DND-41 (cell line): ENCODE measurements at regions not wholly inside any gene's neighbourhood (a gene's known extent, or its start where the extent isn't known, plus 50 kb on each side); places are given as distances from the start of the nearest gene placed in this dataset.

Experiments
- ATAC-seq: fragments of 200-7000 bp; cut with Tn5 transposase; 3 replicates; pipeline ENCODE4 v1.9.1; 2021; ENCODE audit warnings: low read depth; ENCODE audit not compliant: insufficient read depth
- DNase-seq: peaks from one replicate; pipeline ENCODE4 v3.0.0-alpha.2; 2020
- H2AFZ ChIP-seq: 2 replicates; pipeline ENCODE4 v1.6.0; 2012; ENCODE audit warnings: low read depth, low read length
- H3K27ac ChIP-seq: 2 replicates; pipeline ENCODE4 v1.5.1; 2012; ENCODE audit warnings: low read length, inconsistent platforms
- H3K27me3 ChIP-seq: fragments of 200-600 bp; sonication (generic); 2 replicates; pipeline ENCODE4 v1.6.0; 2012; ENCODE audit warnings: low read length, mild to moderate bottlenecking, inconsistent platforms; ENCODE audit not compliant: insufficient read depth, poor library complexity
- H3K36me3 ChIP-seq: 2 replicates; pipeline ENCODE4 v1.5.1; 2012; ENCODE audit warnings: low read length, inconsistent platforms; ENCODE audit not compliant: insufficient read depth
- H3K4me1 ChIP-seq: 2 replicates; pipeline ENCODE4 v1.5.1; 2012; ENCODE audit warnings: mild to moderate bottlenecking, low read length; ENCODE audit not compliant: insufficient read depth
- H3K4me2 ChIP-seq: 2 replicates; pipeline ENCODE4 v1.6.0; 2012; ENCODE audit warnings: mild to moderate bottlenecking, moderate library complexity, low read length, inconsistent platforms; ENCODE audit not compliant: insufficient read depth
- H3K4me3 ChIP-seq, 2 experiments: fragments of 200-600 bp in 1 of 2; shearing (Covaris generic) in 1 of 2; 2 replicates each; pipeline ENCODE4 v1.5.1; 2012 to 2016; ENCODE audit warnings: inconsistent platforms in 2 of 2, low read length in 2 of 2, mild to moderate bottlenecking in 2 of 2, low read depth in 1 of 2, moderate library complexity in 1 of 2
- H3K79me2 ChIP-seq: 2 replicates; pipeline ENCODE4 v1.6.0; 2012; ENCODE audit warnings: low read length, inconsistent platforms; ENCODE audit not compliant: insufficient read depth
- H3K9ac ChIP-seq: 2 replicates; pipeline ENCODE4 v1.6.0; 2012; ENCODE audit warnings: low read depth, mild to moderate bottlenecking, inconsistent platforms, low read length, moderate library complexity
- H3K9me3 ChIP-seq: 2 replicates; pipeline ENCODE4 v1.5.1; 2012; ENCODE audit warnings: low read length, moderate library complexity, mild to moderate bottlenecking, inconsistent platforms; ENCODE audit not compliant: insufficient read depth, severe bottlenecking
- H4K20me1 ChIP-seq: 2 replicates; pipeline ENCODE4 v1.6.0; 2012; ENCODE audit warnings: low read length; ENCODE audit not compliant: insufficient read depth
- EZH2 ChIP-seq: IDR thresholded peaks from 3 replicates; pipeline ENCODE4 v1.6.1; 2012; ENCODE audit warnings: borderline replicate concordance, low read depth, mild to moderate bottlenecking, moderate library complexity, low read length, inconsistent platforms; ENCODE audit not compliant: severe bottlenecking
- TF ChIP-seq, protein P1 (sequence below): IDR thresholded peaks from 2 replicates; pipeline ENCODE4 v1.5.1; 2012; ENCODE audit warnings: borderline replicate concordance, low read length, moderate library complexity, mild to moderate bottlenecking; ENCODE audit not compliant: poor library complexity, severe bottlenecking; ENCODE audit errors: extremely low read depth

DNA sequence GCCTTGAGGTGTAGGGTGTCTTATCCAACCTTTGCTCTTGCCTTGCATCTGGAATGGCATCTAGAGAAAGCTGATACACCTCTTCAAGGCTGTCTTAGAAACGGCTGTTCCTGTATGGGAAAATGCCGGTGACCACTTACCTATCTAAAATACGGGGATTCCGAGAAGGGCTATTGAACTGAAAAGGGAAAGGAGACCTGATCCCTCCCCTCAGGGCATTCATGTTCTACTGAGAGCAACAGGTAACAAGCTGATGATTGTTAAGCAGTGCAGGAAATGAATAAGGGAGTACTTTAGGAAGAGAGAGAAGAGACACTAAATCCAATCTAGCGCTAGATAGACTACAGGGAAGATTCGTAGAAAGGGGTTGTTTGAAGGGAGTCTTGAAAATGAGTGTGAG is 1388.1 kb downstream of the FAM181B start:
- Histone ChIP-seq H3K9ac (no peak overlapping the region), H3K4me3 (no peak overlapping the region), H2AFZ (no peak overlapping the region), H3K27me3 (no peaks in the 10 kb centered on the region), H3K79me2 (no peaks in the 10 kb centered on the region), H3K9me3 (no peaks in the 10 kb centered on the region), H3K27ac (no peak overlapping the region), H3K4me2 (no peak overlapping the region), H3K36me3 (no peaks in the 10 kb centered on the region), H4K20me1 (no peaks in the 10 kb centered on the region), H3K4me1 (no peaks in the 10 kb centered on the region)
- no peak for ATAC-seq
- no peak for DNase-seq
- TF ChIP-seq EZH2: no peak
- TF ChIP-seq, protein P1, sequence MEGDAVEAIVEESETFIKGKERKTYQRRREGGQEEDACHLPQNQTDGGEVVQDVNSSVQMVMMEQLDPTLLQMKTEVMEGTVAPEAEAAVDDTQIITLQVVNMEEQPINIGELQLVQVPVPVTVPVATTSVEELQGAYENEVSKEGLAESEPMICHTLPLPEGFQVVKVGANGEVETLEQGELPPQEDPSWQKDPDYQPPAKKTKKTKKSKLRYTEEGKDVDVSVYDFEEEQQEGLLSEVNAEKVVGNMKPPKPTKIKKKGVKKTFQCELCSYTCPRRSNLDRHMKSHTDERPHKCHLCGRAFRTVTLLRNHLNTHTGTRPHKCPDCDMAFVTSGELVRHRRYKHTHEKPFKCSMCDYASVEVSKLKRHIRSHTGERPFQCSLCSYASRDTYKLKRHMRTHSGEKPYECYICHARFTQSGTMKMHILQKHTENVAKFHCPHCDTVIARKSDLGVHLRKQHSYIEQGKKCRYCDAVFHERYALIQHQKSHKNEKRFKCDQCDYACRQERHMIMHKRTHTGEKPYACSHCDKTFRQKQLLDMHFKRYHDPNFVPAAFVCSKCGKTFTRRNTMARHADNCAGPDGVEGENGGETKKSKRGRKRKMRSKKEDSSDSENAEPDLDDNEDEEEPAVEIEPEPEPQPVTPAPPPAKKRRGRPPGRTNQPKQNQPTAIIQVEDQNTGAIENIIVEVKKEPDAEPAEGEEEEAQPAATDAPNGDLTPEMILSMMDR: no peak

DNA sequence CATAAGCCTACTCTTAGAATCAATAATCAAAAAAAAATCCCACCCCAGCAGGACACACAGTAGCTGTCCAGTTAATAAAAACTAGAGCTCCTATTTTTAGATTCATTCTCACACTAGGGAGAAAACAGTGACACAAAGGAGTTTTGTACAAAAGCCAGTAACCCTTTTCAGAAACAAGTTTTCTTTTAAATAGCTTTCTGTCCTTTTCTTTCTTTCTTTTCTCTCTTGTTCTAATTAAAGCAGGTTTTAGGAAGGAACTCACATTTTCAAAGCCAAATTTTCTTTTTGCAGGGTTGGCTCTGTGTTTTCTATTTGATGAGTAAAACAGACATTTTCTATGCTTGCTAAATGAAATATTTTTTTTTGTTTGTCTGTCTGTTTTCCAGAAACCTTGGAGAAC is 1390.7 kb downstream of the FAM181B start:
- Histone ChIP-seq H3K27ac (no peak overlapping the region), H3K79me2 (no peaks in the 10 kb centered on the region), H3K9me3 (no peaks in the 10 kb centered on the region), H2AFZ (no peak overlapping the region), H3K9ac (no peak overlapping the region), H3K4me2 (no peak overlapping the region), H3K27me3 (no peaks in the 10 kb centered on the region), H3K4me1 (no peaks in the 10 kb centered on the region), H4K20me1 (no peaks in the 10 kb centered on the region), H3K36me3 (no peaks in the 10 kb centered on the region), H3K4me3 (no peak overlapping the region)
- DNase-seq: no peak
- TF ChIP-seq EZH2: no peak
- TF ChIP-seq, protein P1: no peak
- ATAC-seq: no peak

DNA sequence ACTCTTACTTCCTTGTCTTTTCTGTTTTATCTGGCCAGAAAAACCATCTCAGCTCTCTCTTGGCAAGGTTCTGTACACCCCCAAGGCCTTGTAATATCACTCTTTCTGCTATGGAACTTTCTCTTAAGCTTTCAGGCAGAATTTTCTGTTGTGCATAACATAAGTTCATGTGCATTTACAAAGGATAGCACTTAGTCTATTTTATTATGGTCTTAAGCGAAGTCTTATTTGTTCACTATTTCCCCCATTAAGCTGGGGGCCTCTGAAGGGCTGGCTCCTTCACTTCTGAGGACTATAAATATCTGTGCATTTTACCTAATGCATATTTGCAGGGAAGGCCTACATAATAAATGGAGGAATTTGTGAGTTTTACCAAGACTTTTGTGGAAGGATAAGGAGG is 1393.4 kb downstream of the FAM181B start:
- no peak for TF ChIP-seq EZH2
- TF ChIP-seq, protein P1: no peak
- Histone ChIP-seq H3K4me1 (no peaks in the 10 kb centered on the region), H3K9me3 (no peaks in the 10 kb centered on the region), H3K36me3 (no peaks in the 10 kb centered on the region), H3K79me2 (no peaks in the 10 kb centered on the region), H2AFZ (no peak overlapping the region), H3K9ac (no peak overlapping the region), H3K27me3 (no peaks in the 10 kb centered on the region), H4K20me1 (no peaks in the 10 kb centered on the region), H3K4me2 (no peak overlapping the region), H3K4me3 (no peak overlapping the region), H3K27ac (no peak overlapping the region)
- ATAC-seq: no peak
- no peak for DNase-seq

DNA sequence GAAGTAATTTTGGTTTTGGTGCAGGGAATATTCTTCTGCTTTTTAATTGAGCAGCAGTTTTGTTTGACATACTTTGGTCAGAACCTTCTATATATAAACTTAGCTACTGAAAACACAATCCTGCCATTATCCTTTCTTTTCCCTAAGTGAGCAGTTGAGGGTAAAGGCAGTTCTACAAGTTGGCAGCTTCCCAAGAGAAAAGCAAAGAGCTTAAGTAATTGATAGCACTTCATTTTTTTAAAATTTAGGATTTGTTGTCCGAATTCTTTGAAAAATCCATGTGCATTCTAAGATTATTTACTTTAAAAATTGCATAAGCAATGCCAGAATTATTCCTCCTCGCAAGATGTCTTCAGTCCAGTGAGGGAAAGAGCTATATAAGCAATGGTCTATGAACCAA is 1394.1 kb downstream of the FAM181B start:
- Histone ChIP-seq H3K27ac (no peak overlapping the region), H3K27me3 (no peaks in the 10 kb centered on the region), H4K20me1 (no peaks in the 10 kb centered on the region), H3K36me3 (no peaks in the 10 kb centered on the region), H3K4me1 (no peaks in the 10 kb centered on the region), H3K79me2 (no peaks in the 10 kb centered on the region), H3K9me3 (no peaks in the 10 kb centered on the region), H3K9ac (no peak overlapping the region), H3K4me3 (no peak overlapping the region), H2AFZ (no peak overlapping the region), H3K4me2 (no peak overlapping the region)
- DNase-seq: no peak
- TF ChIP-seq EZH2: no peak
- TF ChIP-seq, protein P1: no peak
- no peak for ATAC-seq
